Left lung (tissue), 4 donors: ENCODE measurements at regions not wholly inside any gene's neighbourhood (a gene's known extent, or its start where the extent isn't known, plus 50 kb on each side); places are given as distances from the start of the nearest gene placed in this dataset.

Experiments
- ATAC-seq: fragments of 200-7000 bp; cut with Tn5 transposase; one replicate; pipeline ENCODE4 v1.9.1; 2020; ENCODE audit warnings: moderate library complexity
- DNase-seq, 4 donors: peaks; one replicate each; pipeline ENCODE4 v3.0.0-alpha.2; 2013 to 2020
- H3K27ac ChIP-seq, 2 donors: fragments of 200-600 bp; sonication (generic) in 1 of 2; one replicate each; pipeline versions ENCODE4 v1.5.0 to v1.8.0; 2020 to 2021
- H3K27me3 ChIP-seq, 2 donors: fragments of 200-600 bp; sonication (generic) in 1 of 2; one replicate each; pipeline versions ENCODE4 v1.5.0 to v1.8.0; 2020 to 2021
- H3K36me3 ChIP-seq, 2 donors: fragments of 200-600 bp; sonication (generic) in 1 of 2; one replicate each; pipeline versions ENCODE4 v1.5.0 to v1.8.0; 2020 to 2021
- H3K4me1 ChIP-seq, 2 donors: fragments of 200-600 bp; one replicate each; pipeline ENCODE4 v1.8.0; 2021
- H3K4me3 ChIP-seq, 2 donors: fragments of 200-600 bp; sonication (generic) in 1 of 2; one replicate each; pipeline versions ENCODE4 v1.5.0 to v1.8.0; 2020 to 2021; ENCODE audit warnings: mild to moderate bottlenecking in 1 of 2
- H3K9me3 ChIP-seq, 2 donors: fragments of 200-600 bp; sonication (generic) in 1 of 2; one replicate each; pipeline versions ENCODE4 v1.5.0 to v1.8.0; 2020 to 2021
- intact Hi-C, 2 donors: fragments of 100-400 bp; cut with DNase I; formaldehyde crosslinking; loops; one replicate each; pipeline versions ENCODE4 v1.11.2 to v1.14.2; 2022
- TF ChIP-seq, protein P1 (sequence below), 2 donors: fragments of 200-600 bp; sonication (generic) in 1 of 2; IDR thresholded peaks; one replicate each; pipeline versions ENCODE4 v1.5.0 to v1.8.0; 2021; ENCODE audit warnings: antibody characterized with exemption in 2 of 2
- donor health status: DM: no; HTN: yes; CAD: no.
- donor health status: DM: no; HTN: no; CAD: no.

DNA sequence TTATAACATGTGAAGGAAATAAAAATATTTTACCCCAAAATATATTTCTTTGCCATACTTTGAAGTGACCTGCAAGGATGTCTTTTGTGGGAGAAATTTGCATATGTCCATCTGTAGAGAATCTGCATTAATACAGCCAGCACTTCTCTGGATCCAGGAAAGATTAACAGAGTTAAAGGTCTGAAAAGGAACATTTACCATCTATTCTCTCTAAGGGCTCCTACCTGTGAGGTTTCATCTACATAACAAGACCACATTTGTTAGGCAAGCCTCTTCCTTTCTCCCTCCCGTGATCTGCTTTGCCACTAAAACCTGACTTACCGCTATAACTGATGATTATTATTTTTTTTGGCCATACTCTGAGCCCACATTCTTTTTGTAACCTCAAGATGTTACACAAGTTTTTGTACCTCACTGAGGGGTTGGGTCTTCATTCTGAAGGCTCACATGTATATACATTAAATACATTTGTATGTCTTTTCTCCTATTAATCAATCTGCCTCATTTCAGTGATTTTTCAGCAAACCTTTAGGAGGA is 129.4 kb downstream of the AKR1D1 start:
- H3K27me3 ChIP-seq: no peaks in the 10 kb centered on the region
- H3K27ac ChIP-seq: no peak overlapping the region
- intact Hi-C loops: no loop called here
- no peak overlapping the region for H3K4me3 ChIP-seq
- DNase-seq: no peak
- H3K9me3 ChIP-seq: peaks cover 0 to 3% of the 10 kb centered on the region in 2 donors
- H3K36me3 ChIP-seq: no peaks in the 10 kb centered on the region
- no peaks in the 10 kb centered on the region for H3K4me1 ChIP-seq
- TF ChIP-seq, protein P1, sequence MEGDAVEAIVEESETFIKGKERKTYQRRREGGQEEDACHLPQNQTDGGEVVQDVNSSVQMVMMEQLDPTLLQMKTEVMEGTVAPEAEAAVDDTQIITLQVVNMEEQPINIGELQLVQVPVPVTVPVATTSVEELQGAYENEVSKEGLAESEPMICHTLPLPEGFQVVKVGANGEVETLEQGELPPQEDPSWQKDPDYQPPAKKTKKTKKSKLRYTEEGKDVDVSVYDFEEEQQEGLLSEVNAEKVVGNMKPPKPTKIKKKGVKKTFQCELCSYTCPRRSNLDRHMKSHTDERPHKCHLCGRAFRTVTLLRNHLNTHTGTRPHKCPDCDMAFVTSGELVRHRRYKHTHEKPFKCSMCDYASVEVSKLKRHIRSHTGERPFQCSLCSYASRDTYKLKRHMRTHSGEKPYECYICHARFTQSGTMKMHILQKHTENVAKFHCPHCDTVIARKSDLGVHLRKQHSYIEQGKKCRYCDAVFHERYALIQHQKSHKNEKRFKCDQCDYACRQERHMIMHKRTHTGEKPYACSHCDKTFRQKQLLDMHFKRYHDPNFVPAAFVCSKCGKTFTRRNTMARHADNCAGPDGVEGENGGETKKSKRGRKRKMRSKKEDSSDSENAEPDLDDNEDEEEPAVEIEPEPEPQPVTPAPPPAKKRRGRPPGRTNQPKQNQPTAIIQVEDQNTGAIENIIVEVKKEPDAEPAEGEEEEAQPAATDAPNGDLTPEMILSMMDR (IDR thresholded peaks at IDR 0.05): no peak
- ATAC-seq: no peak

DNA sequence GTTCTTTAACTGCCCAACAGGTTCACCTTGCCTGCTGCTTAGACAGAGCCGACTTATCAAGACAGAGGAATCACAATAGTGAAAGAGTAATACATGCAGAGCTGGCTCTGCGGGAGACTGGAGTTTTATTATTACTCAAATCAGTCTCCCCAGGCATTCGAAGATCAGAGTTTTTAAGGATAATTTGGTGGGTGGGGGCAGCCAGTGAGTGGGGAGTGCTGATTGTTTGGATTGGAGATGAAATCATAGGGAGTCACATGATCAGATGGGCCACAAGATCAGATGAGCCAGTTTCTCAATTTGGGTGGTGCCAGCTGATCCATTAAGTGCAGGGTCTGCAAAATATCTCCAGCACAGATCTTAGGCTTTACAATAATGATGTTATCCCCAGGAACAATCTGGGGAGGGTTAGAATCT is 131.3 kb downstream of the AKR1D1 start:
- no peak for ATAC-seq
- intact Hi-C loops: no loop called here

DNA sequence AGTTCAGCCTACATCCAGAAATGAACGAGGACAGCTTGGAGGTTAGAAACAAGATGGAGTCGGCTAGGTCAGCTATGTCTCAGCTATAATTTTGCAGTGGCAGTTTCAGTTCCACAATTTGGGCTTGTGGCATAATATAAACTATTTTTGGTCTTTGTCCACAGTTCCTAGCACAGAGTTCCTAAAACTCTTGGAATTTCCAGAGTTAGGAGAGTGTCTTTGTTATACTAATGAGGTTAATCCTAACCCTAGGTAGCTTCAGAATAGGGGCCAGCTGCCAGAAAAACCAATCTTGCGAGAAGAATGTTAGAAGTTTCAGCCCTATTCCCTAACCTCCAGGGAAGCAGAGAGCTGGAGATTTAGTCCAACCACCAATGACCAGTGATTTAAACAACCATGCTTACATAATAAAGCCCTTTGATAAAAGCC is 131.9 kb downstream of the AKR1D1 start:
- intact Hi-C loops: no loop called here
- H3K4me1 ChIP-seq: no peaks in the 10 kb centered on the region
- no peak overlapping the region for H3K27ac ChIP-seq
- TF ChIP-seq, protein P1 (IDR thresholded peaks at IDR 0.05): no peak
- no peak overlapping the region for H3K4me3 ChIP-seq
- H3K36me3 ChIP-seq: no peaks in the 10 kb centered on the region
- H3K27me3 ChIP-seq: no peaks in the 10 kb centered on the region
- DNase-seq: no peak
- H3K9me3 ChIP-seq: peaks cover 0 to 3% of the 10 kb centered on the region in 2 donors
- no peak for ATAC-seq

More for the DNA sequence above, 131.3 kb downstream of the AKR1D1 start:
- no peak overlapping the region for H3K27ac ChIP-seq
- no peak overlapping the region for H3K4me3 ChIP-seq
- H3K9me3 ChIP-seq: peaks cover 0 to 3% of the 10 kb centered on the region in 2 donors
- H3K4me1 ChIP-seq: no peaks in the 10 kb centered on the region
- TF ChIP-seq, protein P1 (IDR thresholded peaks at IDR 0.05): no peak
- no peaks in the 10 kb centered on the region for H3K36me3 ChIP-seq
- no peaks in the 10 kb centered on the region for H3K27me3 ChIP-seq
- no peak for DNase-seq

DNA sequence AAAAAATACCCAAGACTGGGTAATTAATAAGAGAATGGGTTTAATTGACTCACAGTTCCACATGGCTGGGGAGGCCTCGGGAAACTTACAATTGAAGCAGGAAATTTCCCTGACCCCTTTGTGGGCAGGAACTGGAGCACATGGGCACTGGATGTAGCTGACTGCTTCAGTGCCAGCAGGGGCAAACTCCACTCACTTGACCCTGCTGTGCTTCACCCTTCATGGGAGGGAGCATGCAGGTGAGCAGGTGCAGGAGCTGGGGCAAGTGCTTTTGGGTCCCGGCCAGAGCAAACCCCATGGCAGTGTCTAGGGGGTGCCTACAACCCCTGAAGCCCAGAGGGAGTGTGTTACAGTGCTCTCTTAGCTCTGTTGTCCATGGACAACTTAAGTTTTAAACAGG is 132.6 kb downstream of the AKR1D1 start:
- DNase-seq (no peak), ATAC-seq (no peak)
- TF ChIP-seq, protein P1 (IDR thresholded peaks at IDR 0.05): no peak
- Histone ChIP-seq H3K4me1 (no peaks in the 10 kb centered on the region), H3K9me3 (peaks cover 0 to 3% of the 10 kb centered on the region in 2 donors), H3K4me3 (no peak overlapping the region), H3K27me3 (no peaks in the 10 kb centered on the region), H3K27ac (no peak overlapping the region), H3K36me3 (no peaks in the 10 kb centered on the region)
- intact Hi-C loops: no loop called here

DNA sequence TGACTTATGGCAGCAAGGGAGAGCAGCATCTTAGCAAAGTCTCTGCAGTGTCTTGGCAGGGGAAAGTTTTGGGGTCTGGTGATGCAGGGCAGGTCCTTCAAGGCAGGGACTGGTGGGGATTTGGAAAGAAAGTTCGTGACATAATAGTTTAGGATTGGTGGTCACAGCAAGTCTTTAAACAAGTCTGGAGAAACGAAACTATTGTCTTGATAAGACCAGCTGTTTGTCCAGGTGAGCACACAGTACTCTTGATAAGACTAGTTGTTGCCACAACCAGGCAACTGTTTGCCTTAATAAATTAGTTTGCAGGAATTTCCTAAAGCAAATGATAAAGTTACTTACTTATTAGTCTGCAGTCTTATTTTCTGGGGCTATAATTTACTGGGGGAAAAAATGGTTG is 136.1 kb downstream of the AKR1D1 start:
- H3K36me3 ChIP-seq: no peaks in the 10 kb centered on the region
- intact Hi-C loops: no loop called here
- no peak overlapping the region for H3K27ac ChIP-seq
- ATAC-seq (no peak), DNase-seq (no peak)
- TF ChIP-seq, protein P1 (IDR thresholded peaks at IDR 0.05): no peak
- H3K27me3 ChIP-seq: no peaks in the 10 kb centered on the region
- H3K4me1 ChIP-seq: no peaks in the 10 kb centered on the region
- H3K4me3 ChIP-seq: no peak overlapping the region
- peaks cover 0 to 3% of the 10 kb centered on the region in 2 donors for H3K9me3 ChIP-seq
